H1 (cell line): ENCODE measurements at regions not wholly inside any gene's neighbourhood (a gene's known extent, or its start where the extent isn't known, plus 50 kb on each side); places are given as distances from the start of the nearest gene placed in this dataset.

Experiments
- ATF2 ChIP-seq: IDR thresholded peaks from 2 replicates; pipeline ENCODE4 v1.6.1; 2012; ENCODE audit warnings: low read length, inconsistent platforms
- CHD7 ChIP-seq: fragments of 300-600 bp; sonication (generic); IDR thresholded peaks from 2 replicates; pipeline ENCODE4 v1.7.1; 2012; ENCODE audit warnings: low read length, moderate library complexity, mild to moderate bottlenecking, inconsistent platforms; ENCODE audit not compliant: insufficient replicate concordance
- KDM1A ChIP-seq: fragments of 200-600, 300-600 bp; sonication (generic); IDR thresholded peaks from 2 replicates; pipeline ENCODE4 v1.7.1; 2016; ENCODE audit warnings: mild to moderate bottlenecking, low read length, borderline replicate concordance
- POLR2AphosphoS5 ChIP-seq: IDR thresholded peaks from 2 replicates; pipeline ENCODE4 v1.6.1; 2011; ENCODE audit warnings: low read depth, low read length
- SIRT6 ChIP-seq: IDR thresholded peaks from one replicate; pipeline ENCODE4 v1.7.1; 2012; ENCODE audit warnings: low read length, inconsistent platforms
- TBP ChIP-seq: IDR thresholded peaks from 2 replicates; pipeline ENCODE4 v1.6.1; 2011; ENCODE audit warnings: low read depth, low read length, improper control_type of control experiment

GRCh38 chr18:75563150-75563549 is 135.6 kb upstream of the SMIM21 start (continued):
- TF ChIP-seq CHD7 (no peak), ATF2 (no peak), KDM1A (no peak), TBP (no peak), POLR2AphosphoS5 (no peak), SIRT6 (no peak)
- TF ChIP-seq, all 59 proteins: peak for 0
